ENCODE measurements at regions not wholly inside any gene's neighbourhood (a gene's known extent, or its start where the extent isn't known, plus 50 kb on each side); places are given as distances from the start of the nearest gene placed in this dataset.

DNA sequence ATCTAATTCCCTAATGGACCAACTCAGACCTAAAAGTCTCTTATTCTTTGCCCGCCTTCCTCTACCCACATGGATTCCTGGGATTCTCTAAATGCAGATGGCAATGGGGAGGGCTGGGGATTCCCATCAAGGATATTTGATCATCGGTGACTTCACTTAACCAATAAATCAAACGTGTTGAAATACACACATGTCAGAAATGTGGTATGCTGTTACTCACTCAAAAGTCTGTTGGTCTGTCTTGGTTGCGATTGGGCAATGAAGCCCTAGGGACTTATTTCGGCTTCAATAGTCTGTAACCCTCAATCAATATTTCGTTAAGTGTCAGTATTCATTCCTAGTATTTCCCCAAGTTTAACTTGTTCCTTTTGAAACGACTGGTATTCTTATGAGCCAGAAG lies 117.2 kb upstream of the DIO3 start:
- no peaks in the 10 kb centered on the region for H3K9me3 Mint-ChIP-seq
- H3K36me3 Mint-ChIP-seq, result no peaks in the 10 kb centered on the region
- no peak for DNase-seq (ENCODE audit: low spot score in 2 of 2)

DNA sequence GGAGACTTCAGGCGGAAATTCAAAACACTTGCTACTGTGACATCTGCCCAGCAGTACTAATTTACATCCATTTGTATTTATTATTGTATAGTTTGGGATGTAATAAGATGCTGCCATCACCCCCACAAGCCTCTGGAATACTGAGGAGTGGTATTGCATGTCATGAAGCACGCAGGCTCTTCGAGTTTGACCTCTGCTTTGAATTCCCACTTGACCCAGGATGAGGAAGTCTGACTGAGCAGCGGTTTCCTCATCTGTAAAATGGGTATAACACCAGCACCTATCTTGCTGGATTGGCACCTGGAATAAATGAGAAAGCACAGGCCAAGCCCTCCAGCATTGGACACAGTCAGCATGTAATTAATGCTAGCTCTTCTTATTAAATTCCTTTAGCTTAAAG lies 116.0 kb upstream of the DIO3 start:
- Mint-ChIP-seq H3K9me3 (no peaks in the 10 kb centered on the region), H3K36me3 (no peaks in the 10 kb centered on the region), H3K27ac (no peak overlapping the region)
- DNase-seq (ENCODE audit: low spot score in 2 of 2) (no peak), ATAC-seq (no peak)

More for the DNA sequence above, 117.2 kb upstream of the DIO3 start:
- H3K27ac Mint-ChIP-seq, result no peak overlapping the region
- no peak for ATAC-seq

DNA sequence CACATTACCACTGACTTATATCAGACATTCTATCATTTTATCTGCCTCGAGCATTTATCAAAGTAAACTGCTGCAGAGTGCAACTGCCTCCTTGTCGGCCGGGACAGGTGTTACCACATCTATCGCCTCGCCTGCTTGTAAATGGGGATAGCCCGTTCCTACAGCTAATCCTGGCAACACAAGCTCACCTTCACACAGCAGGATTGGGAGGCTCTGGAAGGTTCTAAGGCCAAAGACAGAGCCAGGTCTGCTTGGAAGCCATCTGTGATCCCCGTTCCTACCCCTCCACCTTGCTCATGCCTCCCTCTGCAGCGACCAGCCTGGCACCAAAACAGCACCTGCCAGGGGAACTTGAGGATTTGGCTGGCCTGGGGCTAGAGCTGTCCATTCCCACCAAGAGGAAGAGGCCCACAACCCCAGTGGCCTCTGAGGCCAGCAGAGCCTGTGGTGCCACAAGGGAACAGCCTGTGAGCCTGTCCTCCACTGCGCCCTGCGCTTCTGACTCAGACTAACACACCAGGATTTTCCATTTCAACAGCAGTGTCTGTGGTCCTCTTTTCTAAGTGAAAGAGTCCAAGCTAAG lies 114.8 kb upstream of the DIO3 start:
- Mint-ChIP-seq H3K36me3 (no peaks in the 10 kb centered on the region), H3K27ac (no peak overlapping the region), H3K9me3 (no peaks in the 10 kb centered on the region)
- DNase-seq (ENCODE audit: low spot score in 2 of 2), result no peak
- no peak for ATAC-seq

DNA sequence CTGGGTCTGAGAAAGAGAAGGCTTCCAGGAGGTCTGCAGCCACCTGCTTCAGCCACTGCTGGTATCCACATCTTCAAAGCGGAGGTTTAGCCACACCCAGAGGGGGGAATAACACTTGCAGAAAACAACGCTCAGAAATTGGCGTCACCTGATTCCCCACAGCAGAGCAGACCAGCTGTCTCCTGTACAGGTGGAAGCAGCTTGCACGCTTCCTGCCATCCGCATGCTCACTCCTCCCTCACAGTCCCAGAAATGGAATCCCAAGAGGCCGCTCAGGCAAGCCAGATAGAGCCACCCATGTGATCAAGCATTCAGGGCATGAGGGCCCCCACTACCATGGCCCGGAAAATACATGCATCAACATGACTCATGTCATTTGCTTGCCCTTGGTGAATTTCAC lies 112.2 kb upstream of the DIO3 start:
- ATAC-seq, result no peak
- Mint-ChIP-seq H3K36me3 (peaks cover 0 to 8% of the 10 kb centered on the region in 2 donors), H3K27ac (no peak overlapping the region), H3K9me3 (no peaks in the 10 kb centered on the region)
- DNase-seq (ENCODE audit: low spot score in 2 of 2), result no peak

DNA sequence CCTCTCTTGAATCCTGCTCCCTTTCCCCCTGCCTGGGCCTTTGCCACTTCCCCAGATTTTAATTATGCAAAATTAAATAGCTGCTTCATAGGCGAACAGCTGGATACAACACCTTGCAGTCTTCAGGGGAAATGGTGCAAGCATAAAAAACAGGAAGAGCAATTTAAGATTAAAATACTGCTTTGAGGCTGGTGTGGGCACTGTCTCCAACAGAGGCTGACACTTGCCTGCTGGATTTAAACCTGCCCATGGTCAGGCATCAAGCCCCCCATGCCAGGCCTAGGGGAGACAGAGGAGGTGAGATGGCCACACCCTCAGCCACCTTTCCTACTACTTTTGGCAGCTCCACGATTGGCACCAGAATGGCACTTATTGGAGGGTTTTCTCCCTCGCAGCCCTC lies 110.1 kb upstream of the DIO3 start:
- H3K36me3 Mint-ChIP-seq, result peaks cover 0 to 20% of the 10 kb centered on the region in 2 donors
- DNase-seq (ENCODE audit: low spot score in 2 of 2) (no peak), ATAC-seq (no peak)
- H3K9me3 Mint-ChIP-seq, result no peaks in the 10 kb centered on the region
- no peak overlapping the region for H3K27ac Mint-ChIP-seq

DNA sequence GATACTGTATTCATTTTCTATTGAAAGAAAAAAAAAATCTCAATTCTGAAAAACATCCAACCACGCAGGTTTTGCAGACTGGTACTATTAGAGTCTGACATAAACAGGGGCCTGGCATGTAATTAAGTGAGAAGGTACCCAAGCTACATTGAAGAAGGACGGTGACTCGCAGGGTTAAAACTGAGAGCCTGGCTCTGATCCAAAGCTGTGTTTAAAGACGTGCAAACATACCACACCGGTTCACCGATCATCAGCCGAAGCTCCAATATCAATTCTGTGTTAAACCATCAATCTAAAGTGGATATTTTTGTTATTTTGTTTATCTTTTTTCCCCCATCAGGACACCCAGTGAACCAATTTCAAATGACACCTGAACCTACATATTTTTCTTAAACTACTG lies 108.1 kb upstream of the DIO3 start:
- ATAC-seq, result no peak
- peaks cover 0 to 20% of the 10 kb centered on the region in 2 donors for H3K36me3 Mint-ChIP-seq
- DNase-seq (ENCODE audit: low spot score in 2 of 2), result no peak
- no peak overlapping the region for H3K27ac Mint-ChIP-seq
- no peaks in the 10 kb centered on the region for H3K9me3 Mint-ChIP-seq

DNA sequence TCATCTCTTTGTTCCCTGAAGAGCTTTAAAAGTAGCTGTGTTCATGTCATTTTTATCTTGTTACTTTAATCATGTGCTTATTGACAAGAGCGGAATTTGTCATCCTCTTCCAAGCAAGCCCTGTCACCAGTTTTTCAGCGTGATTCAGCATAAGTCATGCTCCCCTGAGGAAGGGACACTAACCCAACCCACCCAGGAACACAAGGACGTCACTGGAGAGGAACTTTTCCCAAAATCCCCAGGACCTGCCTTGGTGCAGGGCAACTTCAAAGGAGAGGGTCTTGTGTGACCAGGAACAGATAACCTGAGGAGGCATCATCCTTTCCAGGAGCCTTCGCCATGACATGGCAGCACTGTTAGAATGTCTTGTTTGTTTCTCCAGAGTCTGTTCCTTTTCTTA lies 107.1 kb upstream of the DIO3 start:
- ATAC-seq, result no peak
- no peaks in the 10 kb centered on the region for H3K9me3 Mint-ChIP-seq

DNA sequence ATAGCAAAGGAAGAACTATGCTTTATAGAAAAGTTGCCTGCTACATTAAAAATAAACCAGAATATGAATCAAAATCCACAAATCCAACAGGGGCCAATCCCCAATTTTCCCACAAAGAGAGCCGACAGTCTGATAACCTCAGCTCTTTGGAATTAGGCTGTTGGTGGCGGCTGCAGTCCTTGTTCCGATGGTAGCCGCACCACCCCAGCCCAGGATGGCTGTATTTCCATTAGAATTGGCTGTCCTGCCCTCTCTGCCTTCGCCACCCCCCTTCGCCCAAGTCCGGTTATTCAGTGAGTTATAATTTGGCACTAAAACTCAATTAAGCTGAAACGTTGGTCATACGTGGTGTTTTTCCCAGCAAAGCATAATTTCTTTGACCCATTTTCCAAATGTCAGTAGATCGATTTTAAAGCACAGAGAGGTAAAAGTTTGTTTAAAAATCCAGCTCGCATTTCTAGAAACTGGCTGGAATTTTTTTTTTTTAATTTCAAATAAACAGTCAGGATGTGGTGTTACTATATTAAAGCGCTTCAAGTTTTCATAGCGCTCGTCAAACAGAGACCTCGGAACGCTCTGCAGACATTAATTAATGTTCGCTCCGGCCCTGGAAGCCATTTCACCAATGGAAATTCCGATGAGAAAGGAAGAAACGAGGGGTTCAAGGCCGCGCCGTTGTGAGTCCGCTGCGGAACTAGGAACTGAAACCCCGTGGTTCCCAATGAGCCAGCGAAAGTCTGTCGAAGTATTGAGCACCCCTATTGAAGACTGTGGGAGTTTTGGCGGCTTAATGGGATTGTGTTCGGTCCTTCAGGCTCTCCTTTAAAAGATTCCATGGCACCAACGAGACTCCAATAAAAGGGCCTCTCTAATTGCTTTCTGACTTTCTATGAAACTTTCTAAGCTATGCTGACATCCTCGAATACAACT lies 104.8 kb upstream of the DIO3 start:
- Mint-ChIP-seq H3K36me3 (peaks cover 0 to 20% of the 10 kb centered on the region in 2 donors), H3K27ac (no peak overlapping the region), H3K9me3 (no peaks in the 10 kb centered on the region)
- no peak for ATAC-seq
- DNase-seq (ENCODE audit: low spot score in 2 of 2), result no peak

More for the DNA sequence above, 107.1 kb upstream of the DIO3 start:
- Mint-ChIP-seq H3K27ac (no peak overlapping the region), H3K36me3 (peaks cover 0 to 20% of the 10 kb centered on the region in 2 donors)
- no peak for DNase-seq (ENCODE audit: low spot score in 2 of 2)

DNA sequence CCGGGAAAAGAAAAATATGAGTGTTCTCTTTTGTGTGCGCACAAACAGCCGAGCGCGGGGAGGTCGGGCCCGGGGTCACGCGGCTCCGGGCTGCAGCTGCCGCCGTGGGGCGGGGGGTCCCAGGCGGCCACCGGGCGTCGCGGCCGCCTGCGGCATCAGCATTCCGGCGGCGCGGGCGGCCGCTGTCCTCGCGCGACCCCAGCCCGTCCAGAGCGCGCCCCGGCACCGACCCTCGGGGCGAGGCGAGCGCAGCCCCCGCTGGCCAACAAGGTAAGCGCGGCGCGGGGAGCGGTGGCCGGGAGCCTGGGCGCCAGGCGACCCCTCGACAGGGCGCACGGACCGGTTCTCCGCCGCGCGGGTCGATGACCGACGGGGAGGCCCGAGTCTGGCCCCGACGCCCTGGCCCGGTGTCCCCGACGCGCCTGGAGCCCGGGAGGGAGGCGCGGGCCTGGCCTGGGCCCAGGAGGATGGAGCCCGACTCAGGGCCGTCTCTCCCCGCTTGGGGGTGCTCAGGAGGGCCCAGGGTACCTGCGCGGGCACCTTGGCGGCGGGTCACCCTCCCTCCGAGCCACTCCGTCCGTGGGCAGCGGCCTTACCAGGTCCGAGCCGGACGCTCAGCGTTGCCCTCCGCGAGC lies 103.9 kb upstream of the DIO3 start:
- DNase-seq (ENCODE audit: low spot score in 2 of 2), result no peak
- Mint-ChIP-seq H3K9me3 (no peaks in the 10 kb centered on the region), H3K36me3 (peaks cover 0 to 18% of the 10 kb centered on the region in 2 donors), H3K27ac (no peak overlapping the region)
- no peak for ATAC-seq

DNA sequence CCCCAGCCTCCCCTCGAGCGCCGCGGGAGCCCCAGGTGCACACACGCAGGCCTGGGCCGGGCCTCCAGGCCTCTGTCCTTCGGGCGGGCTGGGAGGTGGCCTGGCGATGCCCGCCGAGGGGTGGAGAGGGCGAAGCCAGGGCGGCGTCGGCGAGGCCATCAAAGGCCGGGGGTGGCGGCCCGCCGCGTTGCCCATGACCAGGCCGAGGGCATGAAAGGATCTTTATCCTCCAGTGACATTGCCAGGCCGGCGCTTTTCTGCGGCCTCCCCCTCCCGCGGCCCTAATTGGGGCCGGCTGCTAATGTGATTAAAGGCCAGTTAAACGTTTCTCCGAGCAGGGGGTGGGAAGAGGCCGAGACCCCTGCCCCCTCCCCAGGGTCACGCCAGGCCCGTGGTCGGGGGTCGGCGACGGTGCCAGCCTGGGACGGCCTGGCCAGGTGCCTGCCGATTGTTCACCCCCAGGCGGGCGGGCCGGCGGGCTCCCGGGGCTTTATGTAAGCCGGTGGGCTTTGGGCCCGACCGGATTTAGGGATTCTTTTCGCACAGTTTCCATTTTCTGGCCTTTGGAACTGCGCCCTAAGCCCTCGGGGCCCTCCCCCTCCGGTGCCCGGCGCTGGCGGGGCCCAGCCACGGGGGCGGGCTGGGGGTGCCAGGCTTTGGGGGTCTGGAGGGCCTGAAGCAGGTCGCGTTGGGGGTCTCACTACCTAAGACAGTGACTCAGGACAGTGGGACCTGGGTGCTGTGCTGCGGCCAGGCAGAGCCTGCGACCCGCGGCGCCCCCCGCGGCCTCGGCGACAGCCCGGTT lies 103.2 kb upstream of the DIO3 start:
- Mint-ChIP-seq H3K27ac (no peak overlapping the region), H3K36me3 (peaks cover 0 to 14% of the 10 kb centered on the region in 2 donors), H3K9me3 (no peaks in the 10 kb centered on the region)
- ATAC-seq, result no peak
- DNase-seq (ENCODE audit: low spot score in 2 of 2), result no peak

DNA sequence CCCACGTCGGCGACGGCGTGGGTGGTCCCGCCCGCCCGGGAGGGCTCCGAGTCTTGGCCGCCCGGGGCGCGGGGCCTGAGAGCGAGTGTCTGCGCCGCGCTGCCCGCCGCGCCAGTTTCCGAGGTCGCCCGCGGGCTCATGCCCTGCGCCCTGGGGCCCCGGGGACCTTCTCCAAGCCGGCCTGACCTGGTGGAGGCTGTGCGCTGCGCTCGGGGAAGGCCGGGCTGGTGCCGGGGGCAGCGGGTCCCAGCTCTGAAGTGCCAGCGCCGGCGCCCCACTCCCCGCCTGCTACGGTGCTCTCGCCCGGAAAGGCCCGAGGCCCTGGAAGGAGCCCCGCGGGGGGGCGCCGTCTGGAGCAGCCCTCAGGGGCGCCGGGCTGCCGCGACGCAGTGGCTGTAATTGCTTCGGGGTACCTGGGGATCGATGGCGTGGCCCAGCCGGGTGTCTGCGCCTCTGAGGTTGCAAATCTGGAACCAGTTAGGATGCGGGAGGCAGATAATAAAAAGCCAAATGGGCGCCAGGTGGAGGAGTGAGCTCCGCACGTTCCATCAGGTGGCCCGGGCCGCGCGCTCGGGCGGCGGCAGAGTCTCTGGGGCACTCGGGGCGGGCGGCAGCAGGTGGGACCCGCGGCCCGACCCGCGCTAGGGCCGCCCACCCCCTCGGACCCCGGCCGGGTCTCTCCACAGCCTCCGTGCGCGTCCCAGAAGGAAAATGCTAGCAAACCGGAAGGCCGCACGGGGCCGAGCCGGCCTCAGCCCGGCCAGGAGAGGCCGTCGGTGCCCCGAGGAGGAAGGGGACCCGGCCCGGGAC lies 102.3 kb upstream of the DIO3 start:
- ATAC-seq (no peak), DNase-seq (ENCODE audit: low spot score in 2 of 2) (no peak)
- Mint-ChIP-seq H3K27ac (no peak overlapping the region), H3K9me3 (no peaks in the 10 kb centered on the region), H3K36me3 (peaks cover 0 to 14% of the 10 kb centered on the region in 2 donors)

DNA sequence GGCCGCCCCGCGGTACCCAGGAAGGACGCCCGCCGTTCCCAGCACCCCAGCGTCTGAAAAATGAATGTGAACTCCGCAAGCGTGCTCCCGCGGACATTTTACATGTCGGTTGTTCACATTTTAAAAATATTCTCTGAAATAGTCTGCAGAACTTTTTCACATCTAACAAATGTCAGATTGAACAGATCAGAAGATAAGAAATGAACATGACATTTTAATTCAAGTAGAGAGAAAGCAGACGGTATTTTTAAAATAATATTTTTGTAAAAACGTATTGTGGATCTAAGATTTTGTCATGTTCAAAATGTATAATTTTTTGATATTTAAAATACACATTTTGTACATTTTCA lies 101.8 kb upstream of the DIO3 start:
- H3K36me3 Mint-ChIP-seq, result peaks cover 0 to 8% of the 10 kb centered on the region in 2 donors
- H3K9me3 Mint-ChIP-seq, result no peaks in the 10 kb centered on the region
- no peak for ATAC-seq
- H3K27ac Mint-ChIP-seq, result no peak overlapping the region
- DNase-seq (ENCODE audit: low spot score in 2 of 2), result no peak

DNA sequence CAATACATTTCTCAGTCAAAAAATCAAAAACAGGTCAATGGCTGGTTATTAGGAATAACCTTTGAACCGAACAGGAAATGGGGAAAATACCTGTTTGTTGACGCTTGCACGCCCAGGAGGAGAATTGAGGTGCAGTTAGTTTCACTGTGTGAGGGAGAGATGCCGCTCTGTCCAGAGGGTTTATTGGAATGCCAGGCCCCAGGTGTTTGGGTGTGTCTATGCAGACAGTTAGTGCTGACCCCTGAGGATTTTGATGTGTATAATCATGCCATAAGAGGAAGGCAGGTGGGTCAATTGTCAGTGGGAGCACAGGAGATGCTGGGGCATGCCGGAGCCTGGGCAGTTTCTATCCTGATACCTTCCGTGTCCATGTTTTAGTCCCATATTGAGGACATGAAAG lies 100.8 kb upstream of the DIO3 start:
- ATAC-seq (no peak), DNase-seq (ENCODE audit: low spot score in 2 of 2) (no peak)
- Mint-ChIP-seq H3K9me3 (no peaks in the 10 kb centered on the region), H3K36me3 (peaks cover 0 to 2% of the 10 kb centered on the region in 2 donors), H3K27ac (no peak overlapping the region)

DNA sequence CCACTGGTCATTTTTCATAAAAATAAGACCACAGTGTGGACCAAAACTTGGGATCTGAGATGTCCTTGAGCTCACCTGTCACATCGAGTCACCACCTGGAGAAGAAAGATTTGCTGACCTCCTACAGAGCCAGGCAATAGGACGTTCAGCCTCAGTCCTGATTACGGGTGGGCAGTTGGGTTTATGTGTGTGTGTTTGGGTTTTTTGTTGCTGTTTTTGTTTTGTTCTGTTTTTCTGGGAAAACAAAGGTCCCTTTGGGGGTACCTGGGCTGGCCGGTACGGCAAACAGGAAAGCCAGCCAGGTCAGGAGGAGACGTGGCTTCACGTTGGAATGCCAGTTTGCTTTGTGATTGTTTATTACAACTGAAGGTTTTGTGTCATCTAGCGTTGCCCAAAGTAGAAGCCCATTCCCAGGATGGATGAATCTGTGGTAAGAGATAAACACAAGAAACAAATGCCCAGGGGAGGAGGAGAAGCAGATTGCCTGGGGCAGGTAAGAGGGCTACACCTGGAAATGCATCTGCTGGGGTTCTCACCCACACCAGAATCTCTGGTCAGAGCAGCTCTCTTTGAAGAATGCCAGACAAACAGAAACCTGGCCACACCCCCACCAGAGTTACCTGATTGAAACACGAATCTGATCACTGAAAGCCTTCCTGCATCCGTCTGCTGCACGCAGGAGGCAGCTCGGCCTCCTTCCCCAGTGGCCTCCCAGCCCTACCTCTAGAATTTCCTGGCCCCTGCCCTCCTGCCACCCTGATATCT lies 100.1 kb upstream of the DIO3 start:
- Mint-ChIP-seq H3K36me3 (no peaks in the 10 kb centered on the region), H3K9me3 (no peaks in the 10 kb centered on the region), H3K27ac (no peak overlapping the region)
- DNase-seq (ENCODE audit: low spot score in 2 of 2) (no peak), ATAC-seq (no peak)

DNA sequence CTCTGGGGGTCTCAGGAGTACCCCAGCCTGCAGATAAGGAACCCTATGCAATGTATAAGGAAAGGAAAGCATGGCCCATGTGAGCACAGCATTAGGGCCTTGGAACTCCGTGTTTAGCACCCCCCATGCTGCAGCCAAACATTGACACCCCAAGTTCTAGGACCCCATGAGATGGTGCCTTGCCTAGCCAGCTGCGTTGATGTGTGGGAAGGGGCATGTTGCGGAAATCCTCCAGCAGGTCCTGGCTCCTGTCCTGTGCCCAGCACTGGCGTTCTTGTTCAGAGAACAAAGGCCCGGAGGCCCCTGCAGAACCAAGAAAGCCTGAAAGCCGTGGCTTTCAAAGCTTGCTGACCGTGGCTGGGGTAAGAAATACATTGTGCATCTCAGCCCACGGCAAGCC lies 99.4 kb upstream of the DIO3 start:
- Mint-ChIP-seq H3K27ac (no peak overlapping the region), H3K9me3 (no peaks in the 10 kb centered on the region), H3K36me3 (no peaks in the 10 kb centered on the region)
- no peak for DNase-seq (ENCODE audit: low spot score in 2 of 2)
- no peak for ATAC-seq

All from activated naive CD4-positive, alpha-beta T cell treated with anti-CD3 and anti-CD28 coated beads, Interleukin-2, amount 50 U/mL, for 72 hours (primary cell).